GM18870 (cell line): ENCODE measurements at regions not wholly inside any gene's neighbourhood (a gene's known extent, or its start where the extent isn't known, plus 50 kb on each side); places are given as distances from the start of the nearest gene placed in this dataset.
"Not testable (repeated sequence)": the region's sequence is repeated elsewhere in the genome, so short reads cannot be mapped to it uniquely, and the experiment has no call there.

Source experiments
- ATAC-seq: cut with Tn5 transposase; IDR thresholded peaks from one replicate; pipeline ENCODE4 v1.9.1; 2021; ENCODE audit warnings: moderate library complexity; ENCODE audit not compliant: unreplicated experiment

- ATAC-seq = no peak
Observed at GRCh38 chr10:23742807-23743206, 303.9 kb downstream of the OTUD1 start.

GRCh38 chr10:23754179-23754578, 315.3 kb downstream of the OTUD1 start:
- ATAC-seq = peak; percentile 76

- no peak for ATAC-seq
Observed at GRCh38 chr10:23754941-23755340, 316.1 kb downstream of the OTUD1 start.

GRCh38 chr10:23755556-23755955, 316.7 kb downstream of the OTUD1 start:
- no peak for ATAC-seq

GRCh38 chr10:23768281-23768680, 329.4 kb downstream of the OTUD1 start:
- ATAC-seq = no peak

GRCh38 chr10:23777153-23777552, 338.3 kb downstream of the OTUD1 start:
- ATAC-seq = no peak

- ATAC-seq = no peak
Observed at GRCh38 chr10:23779301-23779700, 340.4 kb downstream of the OTUD1 start.

- ATAC-seq = no peak
Observed at GRCh38 chr10:23780331-23780730, 341.5 kb downstream of the OTUD1 start.

- no peak for ATAC-seq
Observed at GRCh38 chr10:23786594-23786993, 347.7 kb downstream of the OTUD1 start.

GRCh38 chr10:23793577-23793976, 354.7 kb downstream of the OTUD1 start:
- no peak for ATAC-seq

- not testable (repeated sequence) for ATAC-seq
Observed at GRCh38 chr10:23797452-23797851, 358.6 kb downstream of the OTUD1 start.

- ATAC-seq = no peak
Observed at GRCh38 chr10:23804125-23804524, 365.2 kb downstream of the OTUD1 start.

- ATAC-seq = no peak
Observed at GRCh38 chr10:23813687-23814086, 374.8 kb downstream of the OTUD1 start.

- no peak for ATAC-seq
Observed at GRCh38 chr10:23818484-23818883, 379.6 kb downstream of the OTUD1 start.

GRCh38 chr10:23820792-23821191, 381.9 kb downstream of the OTUD1 start:
- no peak for ATAC-seq

- ATAC-seq = no peak
Observed at GRCh38 chr10:23824822-23825221, 384.1 kb upstream of the KIAA1217 start.

- no peak for ATAC-seq
Observed at GRCh38 chr10:23826421-23826820, 382.5 kb upstream of the KIAA1217 start.

GRCh38 chr10:23829556-23829955, 379.4 kb upstream of the KIAA1217 start:
- ATAC-seq = no peak

- no peak for ATAC-seq
Observed at GRCh38 chr10:23834091-23834490, 374.8 kb upstream of the KIAA1217 start.

GRCh38 chr10:23850631-23851030, 358.3 kb upstream of the KIAA1217 start:
- ATAC-seq = no peak

- ATAC-seq = no peak
Observed at GRCh38 chr10:23859598-23859997, 349.3 kb upstream of the KIAA1217 start.

- ATAC-seq = no peak
Observed at GRCh38 chr10:23864631-23865147, 344.2 kb upstream of the KIAA1217 start.

GRCh38 chr10:23866985-23867384, 342.0 kb upstream of the KIAA1217 start:
- not testable (repeated sequence) for ATAC-seq

GRCh38 chr10:23868121-23868520, 340.8 kb upstream of the KIAA1217 start:
- no peak for ATAC-seq
